ENCODE measurements at regions not wholly inside any gene's neighbourhood (a gene's known extent, or its start where the extent isn't known, plus 50 kb on each side); places are given as distances from the start of the nearest gene placed in this dataset.

GRCh38 chr6:50635429-50635828 lies 77.9 kb upstream of the TFAP2D start:
- no peak for DNase-seq
- Histone ChIP-seq H3K4me1 (no peaks in the 10 kb centered on the region), H3K27me3 (no peaks in the 10 kb centered on the region), H3K9ac (ENCODE audit: low read depth in 2 of 2, low read length in 2 of 2) (no peak overlapping the region), H3K4me3 (no peak overlapping the region), H3K36me3 (no peaks in the 10 kb centered on the region), H3K9me3 (no peaks in the 10 kb centered on the region), H3K27ac (no peak overlapping the region)
- TF ChIP-seq, protein P1, sequence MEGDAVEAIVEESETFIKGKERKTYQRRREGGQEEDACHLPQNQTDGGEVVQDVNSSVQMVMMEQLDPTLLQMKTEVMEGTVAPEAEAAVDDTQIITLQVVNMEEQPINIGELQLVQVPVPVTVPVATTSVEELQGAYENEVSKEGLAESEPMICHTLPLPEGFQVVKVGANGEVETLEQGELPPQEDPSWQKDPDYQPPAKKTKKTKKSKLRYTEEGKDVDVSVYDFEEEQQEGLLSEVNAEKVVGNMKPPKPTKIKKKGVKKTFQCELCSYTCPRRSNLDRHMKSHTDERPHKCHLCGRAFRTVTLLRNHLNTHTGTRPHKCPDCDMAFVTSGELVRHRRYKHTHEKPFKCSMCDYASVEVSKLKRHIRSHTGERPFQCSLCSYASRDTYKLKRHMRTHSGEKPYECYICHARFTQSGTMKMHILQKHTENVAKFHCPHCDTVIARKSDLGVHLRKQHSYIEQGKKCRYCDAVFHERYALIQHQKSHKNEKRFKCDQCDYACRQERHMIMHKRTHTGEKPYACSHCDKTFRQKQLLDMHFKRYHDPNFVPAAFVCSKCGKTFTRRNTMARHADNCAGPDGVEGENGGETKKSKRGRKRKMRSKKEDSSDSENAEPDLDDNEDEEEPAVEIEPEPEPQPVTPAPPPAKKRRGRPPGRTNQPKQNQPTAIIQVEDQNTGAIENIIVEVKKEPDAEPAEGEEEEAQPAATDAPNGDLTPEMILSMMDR (IDR thresholded peaks at IDR 0.05) = no peak
- intact Hi-C loops (cut with DNase I) = no loop called here

DNA sequence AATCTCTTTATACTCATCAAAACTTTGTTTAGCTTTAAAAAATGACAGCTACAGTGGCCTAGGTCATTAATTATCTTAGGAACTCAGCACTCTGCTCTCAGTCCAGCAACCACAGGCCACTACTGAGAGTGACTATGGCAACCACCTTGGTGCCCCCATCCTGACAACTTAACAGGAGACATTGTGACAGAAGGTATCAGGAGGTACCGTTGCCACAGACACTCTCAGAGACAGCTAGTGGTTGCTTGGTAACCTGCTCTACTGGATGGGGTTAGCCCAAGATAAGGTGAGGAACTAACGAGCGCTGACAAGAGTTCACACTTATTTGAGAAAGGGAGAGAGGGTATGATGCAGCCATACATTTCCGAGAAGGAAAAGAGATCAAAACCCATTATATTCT lies 76.1 kb upstream of the TFAP2D start:
- intact Hi-C loops (cut with DNase I) = no loop called here
- H3K36me3 ChIP-seq = no peaks in the 10 kb centered on the region
- no peak for DNase-seq
- TF ChIP-seq, protein P1 (IDR thresholded peaks at IDR 0.05) = no peak
- no peak overlapping the region for H3K27ac ChIP-seq
- H3K9ac ChIP-seq (ENCODE audit: low read depth in 2 of 2, low read length in 2 of 2) = no peak overlapping the region
- H3K4me1 ChIP-seq = no peaks in the 10 kb centered on the region
- H3K4me3 ChIP-seq = no peak overlapping the region
- no peaks in the 10 kb centered on the region for H3K27me3 ChIP-seq
- H3K9me3 ChIP-seq = no peaks in the 10 kb centered on the region

GRCh38 chr6:50649086-50649485 lies 64.2 kb upstream of the TFAP2D start:
- Histone ChIP-seq H3K36me3 (no peaks in the 10 kb centered on the region), H3K4me1 (no peaks in the 10 kb centered on the region), H3K9ac (ENCODE audit: low read depth in 2 of 2, low read length in 2 of 2) (no peak overlapping the region), H3K9me3 (no peaks in the 10 kb centered on the region), H3K4me3 (no peak overlapping the region), H3K27ac (no peak overlapping the region), H3K27me3 (no peaks in the 10 kb centered on the region)
- no peak for DNase-seq
- intact Hi-C loops (cut with DNase I) = no loop called here
- TF ChIP-seq, protein P1 (IDR thresholded peaks at IDR 0.05) = no peak

GRCh38 chr6:50653253-50653652 lies 60.1 kb upstream of the TFAP2D start:
- H3K9me3 ChIP-seq = no peaks in the 10 kb centered on the region
- H3K4me1 ChIP-seq = no peaks in the 10 kb centered on the region
- no peak overlapping the region for H3K4me3 ChIP-seq
- no peaks in the 10 kb centered on the region for H3K36me3 ChIP-seq
- TF ChIP-seq, protein P1 (IDR thresholded peaks at IDR 0.05) = no peak
- intact Hi-C loops (cut with DNase I) = no loop called here
- no peak for DNase-seq
- no peaks in the 10 kb centered on the region for H3K27me3 ChIP-seq
- no peak overlapping the region for H3K27ac ChIP-seq
- no peak overlapping the region for H3K9ac ChIP-seq (ENCODE audit: low read depth in 2 of 2, low read length in 2 of 2)

DNA sequence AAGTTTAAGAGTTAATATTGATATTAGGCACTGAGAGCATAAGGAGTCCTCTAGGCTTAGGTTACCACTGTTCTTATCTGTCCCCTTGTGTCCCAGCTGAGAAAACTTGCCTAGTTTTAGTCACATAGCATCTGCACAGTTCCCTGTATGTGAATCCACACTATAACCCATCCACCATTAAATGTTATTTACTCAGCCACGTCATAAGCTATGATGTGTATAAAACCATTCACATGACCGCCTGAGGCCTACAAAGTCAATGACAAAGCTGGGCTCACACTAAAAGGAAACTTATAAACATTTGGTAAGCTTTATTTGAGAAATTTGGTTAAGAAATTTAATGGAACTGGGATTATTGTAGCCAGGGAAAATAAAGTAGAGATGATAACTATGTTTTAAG lies 59.2 kb upstream of the TFAP2D start:
- H3K36me3 ChIP-seq = no peaks in the 10 kb centered on the region
- TF ChIP-seq, protein P1 (IDR thresholded peaks at IDR 0.05) = no peak
- no peak overlapping the region for H3K9ac ChIP-seq (ENCODE audit: low read depth in 2 of 2, low read length in 2 of 2)
- no peak overlapping the region for H3K27ac ChIP-seq
- H3K27me3 ChIP-seq = no peaks in the 10 kb centered on the region
- DNase-seq = no peak
- H3K4me3 ChIP-seq = no peak overlapping the region
- intact Hi-C loops (cut with DNase I) = no loop called here
- H3K9me3 ChIP-seq = no peaks in the 10 kb centered on the region
- no peaks in the 10 kb centered on the region for H3K4me1 ChIP-seq

Data from colonic mucosa (tissue), 4 donors.